NCI-H146 (cell line): ENCODE measurements at regions not wholly inside any gene's neighbourhood (a gene's known extent, or its start where the extent isn't known, plus 50 kb on each side); places are given as distances from the start of the nearest gene placed in this dataset.

Experiments
- DNase-seq: peaks from one replicate; lab custom pipeline; 2025; lab: John Stamatoyannopoulos, UW

DNA sequence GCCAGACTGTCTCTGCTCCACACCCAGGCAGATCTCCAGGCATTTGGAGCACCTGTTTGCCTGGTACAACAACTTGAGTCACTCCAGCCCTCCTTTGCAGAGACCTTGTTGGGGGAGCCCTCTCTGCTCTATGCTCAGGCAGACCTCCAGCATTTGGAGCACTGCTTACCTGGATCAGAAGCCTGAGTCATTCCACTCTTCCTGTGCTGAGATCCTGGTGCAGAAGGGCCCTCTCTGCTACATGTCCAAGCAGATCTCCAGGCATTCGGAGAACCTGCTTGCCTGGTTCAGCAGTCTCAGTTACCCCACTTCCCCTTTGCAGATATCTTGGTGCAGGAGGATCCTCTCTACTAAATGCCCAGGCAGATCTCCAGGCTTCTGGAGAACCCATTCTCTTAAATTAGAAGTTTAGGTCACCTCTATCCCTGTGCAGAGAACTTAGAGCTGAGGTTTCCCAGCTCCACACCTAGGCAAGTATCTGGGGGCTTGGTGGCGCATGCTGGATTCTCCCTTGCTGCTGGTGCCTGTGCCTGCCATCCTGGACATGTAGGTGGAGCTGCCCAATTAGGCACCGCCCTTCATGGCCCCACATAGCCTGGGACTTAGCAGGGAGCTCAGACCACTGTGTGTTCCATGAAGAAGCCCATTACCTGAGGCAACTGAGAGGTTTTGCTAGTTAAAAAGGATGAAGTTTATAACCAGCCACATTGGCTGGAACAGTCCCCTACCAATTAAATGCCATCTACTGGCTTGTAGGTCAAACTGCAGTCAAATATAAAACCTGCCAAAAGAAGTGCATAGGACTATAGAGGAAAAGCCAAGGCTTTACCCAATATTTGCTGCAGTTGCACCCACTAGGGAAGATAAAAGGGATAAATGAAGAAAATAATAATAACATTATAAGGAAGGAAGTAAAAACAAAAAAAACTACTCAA, 97.6 kb upstream of the SLITRK6 start:
- no peak for DNase-seq

DNA sequence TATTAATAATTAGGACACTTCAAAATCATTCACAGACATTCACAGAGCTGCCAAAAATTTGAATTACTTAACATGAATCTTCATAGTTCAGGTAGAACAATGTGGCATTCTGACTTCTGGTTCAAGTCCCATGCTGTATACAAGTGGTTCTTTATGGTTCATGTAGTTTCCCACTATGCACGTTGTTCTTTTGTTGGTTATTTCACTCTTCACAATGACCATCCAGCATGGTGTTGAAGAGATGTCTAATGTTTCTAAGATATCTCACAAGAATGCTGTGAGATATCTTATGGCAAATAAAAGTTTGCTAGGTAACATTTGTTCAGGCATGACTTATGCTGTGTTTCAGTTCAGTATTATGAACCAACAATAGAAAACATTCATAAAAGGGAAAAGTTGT, 88.2 kb upstream of the SLITRK6 start:
- no peak for DNase-seq

DNA sequence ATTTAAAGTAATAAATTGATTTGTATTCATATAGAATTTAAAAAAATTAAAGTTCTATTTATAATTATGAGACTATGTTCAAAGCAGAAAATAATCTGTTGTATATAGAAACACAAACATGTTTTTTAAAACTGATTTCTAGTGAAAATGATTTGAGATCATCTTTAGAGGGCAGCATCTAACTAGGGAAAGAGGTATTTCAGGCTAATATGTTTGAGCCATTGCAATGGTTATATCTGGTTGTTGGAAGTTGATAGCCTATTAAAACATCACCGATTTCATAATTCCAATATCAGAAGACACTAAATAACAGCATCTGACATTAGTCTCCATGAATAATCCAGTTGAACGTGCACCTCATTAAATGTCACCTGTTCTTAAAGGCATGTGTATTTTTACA, 79.8 kb upstream of the SLITRK6 start:
- no peak for DNase-seq

DNA sequence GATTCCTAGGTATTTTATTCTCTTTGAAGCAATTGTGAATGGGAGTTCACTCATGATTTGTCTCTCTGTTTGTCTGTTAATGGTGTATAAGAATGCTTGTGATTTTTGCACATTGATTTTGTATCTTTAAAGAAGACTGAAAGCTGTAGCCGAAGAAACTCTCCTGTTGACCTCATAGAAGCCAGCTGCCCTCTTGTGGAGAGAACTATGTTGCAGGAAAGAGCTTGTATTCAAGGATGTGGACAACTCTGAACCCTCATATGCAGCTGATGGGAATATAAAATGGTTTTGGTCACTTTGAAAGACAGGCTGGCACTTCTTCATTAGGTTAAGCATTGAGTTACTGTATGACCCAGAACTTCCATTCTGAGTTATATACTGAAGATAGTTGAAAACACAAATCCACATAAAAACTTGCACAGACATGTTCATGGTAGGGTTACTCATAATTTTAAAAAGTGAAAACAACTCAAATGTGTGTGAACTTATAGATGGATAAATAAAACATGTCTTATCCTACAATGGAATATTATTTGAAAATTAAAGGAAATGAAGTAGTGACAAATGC, 65.8 kb upstream of the SLITRK6 start:
- DNase-seq: peak; percentile 27

DNA sequence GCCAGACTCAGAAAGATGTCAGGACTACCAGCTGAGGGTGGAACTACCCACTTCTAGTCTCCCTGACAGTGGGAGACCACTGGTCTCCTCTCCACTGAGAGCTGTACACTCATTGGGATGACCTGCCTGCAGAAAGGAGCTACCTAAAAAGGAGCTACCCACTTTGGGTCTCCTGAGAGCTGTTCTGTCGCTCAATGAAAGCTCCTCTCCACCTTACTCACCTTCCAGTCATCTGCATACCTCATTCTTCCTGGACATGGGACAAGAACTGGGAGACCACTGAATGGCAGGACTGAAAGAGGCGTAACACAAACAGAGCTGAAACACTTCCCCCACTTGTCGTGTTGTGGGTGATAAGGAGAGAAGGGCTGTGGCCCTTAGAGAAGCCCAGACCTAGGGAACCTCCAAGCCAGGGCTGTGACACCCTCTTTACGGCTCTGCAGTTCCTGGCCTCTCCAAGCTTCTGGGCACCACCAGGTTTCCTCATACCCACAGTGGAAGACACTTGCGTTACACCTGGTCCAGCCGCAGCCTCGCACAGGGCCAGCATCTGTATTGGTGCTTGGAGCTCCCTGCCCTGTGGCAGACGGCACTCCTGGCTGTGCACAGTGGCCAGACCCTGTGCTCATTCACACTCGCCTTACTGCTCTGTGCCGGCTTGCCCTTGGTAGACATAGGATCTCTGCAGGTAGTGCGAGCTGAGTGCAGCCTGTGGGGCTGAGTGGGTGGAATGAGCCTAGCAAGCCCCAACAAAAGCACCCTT, 54.9 kb upstream of the SLITRK6 start:
- no peak for DNase-seq

DNA sequence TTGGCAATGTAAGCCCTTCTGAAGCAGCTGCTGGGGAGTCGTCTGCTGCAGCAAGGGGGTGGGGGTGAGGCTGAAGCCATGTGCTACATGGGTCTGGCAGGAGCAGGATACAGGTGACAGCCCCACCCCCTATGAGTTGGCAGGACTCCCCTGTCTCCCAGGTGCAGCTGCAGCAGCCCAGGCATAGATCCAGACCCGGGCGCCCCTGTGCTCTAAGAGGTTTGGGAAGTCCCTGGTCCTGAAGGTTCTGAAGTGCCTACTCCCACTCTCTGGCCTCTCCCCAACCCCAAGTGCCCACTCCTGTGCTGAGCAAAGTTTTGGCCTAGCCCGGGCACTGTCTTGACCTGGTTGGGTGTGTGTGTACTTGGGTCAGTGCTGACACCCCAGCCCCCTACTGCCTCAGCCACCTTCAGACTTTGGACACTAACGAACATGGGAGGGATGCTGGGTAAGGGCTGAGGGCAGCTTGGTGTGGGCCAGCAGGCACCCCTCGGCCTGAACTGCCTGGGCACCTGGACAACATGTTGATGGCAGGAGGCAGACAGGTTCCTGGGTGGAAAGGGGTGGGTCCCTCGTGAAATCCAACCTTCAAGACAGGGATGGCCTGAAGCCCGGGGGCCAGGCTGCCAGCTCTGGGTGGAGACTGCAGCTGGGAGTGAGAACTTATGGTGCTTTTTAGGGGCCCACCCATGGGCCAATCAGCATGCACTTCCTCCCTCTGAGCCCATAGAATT, 54.1 kb upstream of the SLITRK6 start:
- no peak for DNase-seq
